ENCODE measurements at regions not wholly inside any gene's neighbourhood (a gene's known extent, or its start where the extent isn't known, plus 50 kb on each side); places are given as distances from the start of the nearest gene placed in this dataset.

- no peak for DNase-seq
Observed at GRCh38 chrX:124524852-124525251, 178.5 kb downstream of the SH2D1A start.

DNA sequence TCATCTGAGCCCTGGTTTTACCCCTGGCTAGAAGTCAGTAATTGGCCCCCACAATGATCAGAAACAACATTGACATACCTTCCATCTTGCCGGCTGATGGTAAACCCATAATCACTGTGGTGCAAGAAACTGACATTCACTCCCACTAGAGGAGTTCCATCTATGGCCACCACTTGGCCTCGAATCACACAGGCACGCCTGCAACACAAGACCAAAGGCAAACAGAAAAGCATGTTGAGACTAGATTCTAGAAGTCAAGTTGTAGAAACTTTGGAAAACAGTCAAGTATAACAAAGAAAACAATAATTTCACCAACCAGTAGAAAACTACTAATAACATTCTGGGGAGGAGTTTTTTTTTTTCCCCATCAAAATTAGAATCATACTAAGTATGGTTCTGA lies 183.4 kb downstream of the SH2D1A start:
- no peak for DNase-seq

DNA sequence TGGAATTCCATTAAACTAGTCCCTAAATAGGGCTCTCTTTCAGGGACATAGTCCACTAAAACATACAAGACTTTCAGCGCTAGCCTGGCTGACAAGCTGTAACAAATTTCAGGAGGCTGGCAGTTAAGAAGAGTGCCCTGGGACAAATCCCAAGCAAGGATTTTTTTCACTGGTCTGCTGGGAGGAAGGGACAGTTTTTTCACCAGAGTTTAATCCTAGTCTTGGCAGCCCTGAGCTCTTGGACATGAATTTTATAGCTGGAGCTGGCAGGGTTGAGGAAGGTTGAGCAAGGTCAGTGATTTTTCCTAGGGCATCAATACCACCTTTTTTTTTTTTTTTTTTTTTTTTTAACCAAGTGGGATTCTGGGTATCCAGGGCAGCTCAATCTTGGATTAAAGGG lies 184.4 kb downstream of the SH2D1A start:
- DNase-seq: no peak

- no peak for DNase-seq
Observed at GRCh38 chrX:124534536-124534935, 188.2 kb downstream of the SH2D1A start.

- DNase-seq: no peak
Observed at GRCh38 chrX:124540474-124540873, 194.1 kb downstream of the SH2D1A start.

- DNase-seq: no peak
Observed at GRCh38 chrX:124548571-124548970, 202.2 kb downstream of the SH2D1A start.

DNA sequence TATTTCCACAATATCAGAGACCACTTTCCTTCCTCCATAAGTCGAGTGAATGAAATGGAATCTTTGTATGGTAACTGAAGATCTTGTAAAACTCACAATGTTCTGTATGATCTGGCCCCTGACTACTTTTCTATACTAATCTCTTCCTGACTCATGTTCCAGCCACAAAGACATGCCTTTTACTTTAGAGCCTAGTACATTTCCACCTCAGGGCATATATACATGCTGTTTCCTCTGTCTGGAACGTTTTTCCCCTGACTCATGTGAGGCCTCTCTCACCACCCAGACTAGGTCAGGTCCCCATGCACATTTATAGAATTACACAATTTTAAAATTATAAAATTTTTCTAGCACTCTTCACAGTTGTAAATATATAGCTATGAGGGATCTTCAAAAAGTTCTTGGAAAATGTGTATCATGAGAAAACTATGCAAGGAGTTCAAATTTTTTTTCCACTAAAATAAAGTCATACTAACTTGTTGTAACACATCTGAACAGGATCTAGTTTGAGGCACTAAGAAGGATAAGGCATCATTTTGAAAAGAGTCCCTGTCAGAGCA lies 208.8 kb downstream of the SH2D1A start:
- no peak for DNase-seq

DNA sequence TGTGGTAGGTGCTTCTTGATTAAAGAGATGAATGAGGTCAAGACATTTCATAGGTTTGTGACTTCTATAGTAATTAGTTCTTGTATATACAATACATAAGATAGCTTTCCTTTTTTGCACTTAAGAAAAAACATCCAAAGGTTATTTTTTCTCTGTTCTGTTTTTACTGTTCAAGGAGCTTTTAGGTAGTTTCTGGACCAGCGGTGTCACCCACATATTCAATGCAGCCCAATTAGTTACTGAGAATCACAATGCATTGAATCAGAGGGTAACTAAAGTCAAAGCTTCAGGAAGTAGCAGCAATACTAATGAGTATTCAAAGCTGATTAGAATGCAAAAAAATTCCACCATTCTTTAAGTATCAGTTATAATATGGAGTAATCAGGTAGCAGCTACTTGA lies 211.6 kb downstream of the SH2D1A start:
- DNase-seq: no peak

- DNase-seq: no peak
Observed at GRCh38 chrX:124573468-124573867, 227.1 kb downstream of the SH2D1A start.

DNA sequence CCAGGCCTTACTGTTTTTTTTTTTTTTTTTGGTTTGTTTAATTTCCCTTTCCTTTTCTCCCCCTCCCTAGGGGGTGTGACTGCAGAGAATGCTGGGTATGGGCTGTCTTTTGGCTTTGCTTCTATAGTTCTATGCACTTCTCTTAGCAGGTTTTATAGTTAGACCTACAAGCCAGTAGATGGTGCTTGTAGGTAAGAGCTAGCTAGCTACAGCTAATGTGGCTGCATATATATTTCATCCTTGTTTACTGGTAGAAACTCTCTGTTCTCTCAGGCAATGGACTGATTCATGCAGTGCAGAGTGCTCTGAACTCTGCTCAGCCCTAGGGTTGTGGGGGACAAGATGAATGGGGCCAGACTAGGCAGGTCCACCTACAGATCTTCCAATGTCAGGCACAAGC lies 246.4 kb downstream of the SH2D1A start:
- DNase-seq: no peak

GRCh38 chrX:124594017-124594651 lies 247.8 kb downstream of the SH2D1A start:
- DNase-seq: no peak

DNA sequence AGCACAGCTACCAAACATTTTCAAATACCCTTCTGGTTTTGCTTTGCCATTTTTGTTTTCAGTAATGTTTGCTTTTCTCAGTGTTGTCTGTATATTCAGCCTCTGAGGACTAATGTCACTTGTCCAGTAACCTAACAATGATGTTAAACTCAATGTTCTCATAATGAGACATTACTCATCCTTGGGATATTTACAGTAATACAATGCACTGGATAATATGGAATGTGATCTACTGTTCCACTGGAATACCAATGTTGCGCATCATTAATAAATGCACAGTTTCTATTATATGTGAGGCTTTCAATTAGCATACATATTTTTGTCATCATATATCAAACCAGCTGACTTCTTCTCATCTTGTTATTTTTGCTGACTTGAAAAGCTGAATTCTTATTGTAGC lies 259.1 kb downstream of the SH2D1A start:
- DNase-seq: no peak

- DNase-seq: no peak
Observed at GRCh38 chrX:124606724-124607123, 260.4 kb downstream of the SH2D1A start.

GRCh38 chrX:124619710-124620109 lies 273.3 kb downstream of the SH2D1A start:
- DNase-seq: no peak

DNA sequence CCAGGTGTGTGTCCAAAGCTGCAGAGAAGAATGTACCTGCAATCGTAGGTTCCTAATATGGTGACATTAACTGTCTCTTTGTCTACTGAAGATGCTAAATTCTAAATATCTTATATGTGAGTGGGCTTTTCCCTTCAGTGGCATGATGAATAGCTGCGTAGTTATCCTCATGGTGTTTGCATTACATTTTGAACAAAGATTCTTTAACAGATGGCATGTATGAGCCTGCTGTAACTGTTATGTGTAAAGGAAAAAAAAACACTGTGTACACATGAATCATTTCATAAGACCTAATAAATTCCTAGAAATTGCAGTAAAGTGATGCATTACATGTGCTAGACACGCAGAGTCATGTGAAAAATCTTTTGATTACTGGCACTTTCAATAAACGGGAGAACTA lies 288.0 kb downstream of the SH2D1A start:
- no peak for DNase-seq

DNA sequence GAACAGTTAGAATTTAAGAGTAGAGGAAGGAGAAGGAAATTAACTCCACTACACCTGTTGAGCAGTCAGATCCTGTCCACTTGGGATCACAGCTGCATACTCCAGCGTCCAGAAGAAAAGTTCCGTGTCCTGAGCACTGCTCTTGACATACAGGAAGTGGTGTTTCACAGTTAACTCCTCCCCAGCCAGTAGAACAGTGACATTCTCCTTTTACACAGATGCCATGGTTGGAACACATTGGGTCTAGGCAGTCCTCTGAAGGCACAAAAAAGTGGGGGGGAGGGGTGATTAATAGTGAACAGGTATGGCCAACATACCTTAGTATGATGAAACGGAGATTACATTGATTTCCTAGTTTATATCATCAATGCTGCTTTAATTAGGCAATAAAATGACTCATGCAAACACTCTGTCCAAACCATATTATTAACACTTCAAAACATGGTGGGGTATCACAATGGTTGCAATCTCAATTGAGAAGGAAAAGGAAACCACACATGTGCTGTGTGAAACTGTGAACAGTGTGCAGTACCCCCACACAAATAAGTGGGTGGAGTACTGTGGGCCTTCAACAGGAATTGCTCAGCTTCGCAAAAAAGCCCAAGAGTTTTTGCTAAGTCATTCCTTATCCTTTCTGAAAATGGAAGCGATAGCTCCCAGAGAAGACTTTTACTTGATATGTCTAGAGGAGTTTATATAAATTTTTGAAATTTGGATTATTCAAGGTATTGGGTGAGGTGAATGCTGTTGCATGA lies 295.6 kb downstream of the SH2D1A start:
- DNase-seq: no peak

DNA sequence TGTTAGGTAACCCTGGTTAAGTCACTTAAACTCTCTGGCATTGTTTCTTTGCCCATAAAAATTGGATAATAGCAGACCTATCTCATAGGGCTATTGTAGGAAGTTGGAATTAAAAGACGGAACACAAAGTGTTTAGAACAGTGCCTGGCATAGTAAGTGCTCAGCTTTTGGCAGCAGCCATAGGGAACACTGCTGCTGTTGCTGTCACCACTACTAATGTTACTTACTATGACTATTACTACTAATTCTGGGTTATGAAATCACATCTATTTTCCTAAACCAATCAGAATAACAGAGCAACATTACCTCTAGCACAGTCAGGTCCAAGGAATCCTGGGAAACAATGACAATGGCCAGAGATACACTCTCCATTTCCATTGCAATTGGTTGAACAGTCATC lies 300.0 kb downstream of the SH2D1A start:
- DNase-seq: no peak

- no peak for DNase-seq
Observed at GRCh38 chrX:124651031-124651430, 304.7 kb downstream of the SH2D1A start.

GRCh38 chrX:124665621-124666400 lies 319.4 kb downstream of the SH2D1A start:
- no peak for DNase-seq

DNA sequence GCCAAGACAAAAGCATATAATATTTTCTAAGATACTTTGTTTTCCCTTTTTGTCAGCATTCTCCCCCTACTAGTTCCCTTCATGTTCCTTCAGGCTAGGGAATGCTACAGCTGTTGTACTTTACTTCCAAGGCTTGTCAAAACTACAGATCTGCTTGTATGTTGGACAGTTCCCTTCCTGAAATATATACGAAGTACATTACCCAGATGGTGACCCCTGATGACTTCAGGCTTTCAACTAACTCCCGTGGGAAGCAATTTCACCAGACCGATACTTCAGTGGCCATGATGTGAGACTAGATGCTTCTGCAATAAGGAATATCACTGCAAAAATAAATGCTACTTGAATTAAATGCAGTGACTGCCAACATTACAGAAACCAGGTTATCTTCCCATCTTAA lies 332.8 kb downstream of the SH2D1A start:
- no peak for DNase-seq

DNA sequence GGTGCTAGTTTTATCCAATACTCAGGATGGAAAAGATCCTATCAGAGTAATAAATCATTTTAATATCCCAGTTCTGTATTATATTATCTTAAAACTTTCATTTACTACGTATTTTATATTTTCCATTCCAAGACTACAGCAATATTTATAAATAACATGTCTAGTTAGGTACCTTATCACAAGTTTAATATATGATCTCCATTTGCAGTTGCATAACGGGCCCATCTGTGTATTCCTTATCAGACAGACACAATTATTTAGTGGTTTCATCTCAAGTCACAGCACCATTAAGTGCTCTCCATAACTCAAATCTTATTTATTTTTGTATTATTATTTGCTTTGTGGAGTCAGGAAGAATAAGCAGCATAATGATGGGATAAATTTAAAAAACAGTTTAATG lies 333.9 kb downstream of the SH2D1A start:
- no peak for DNase-seq

GRCh38 chrX:124690495-124690894 lies 344.1 kb downstream of the SH2D1A start:
- no peak for DNase-seq

DNA sequence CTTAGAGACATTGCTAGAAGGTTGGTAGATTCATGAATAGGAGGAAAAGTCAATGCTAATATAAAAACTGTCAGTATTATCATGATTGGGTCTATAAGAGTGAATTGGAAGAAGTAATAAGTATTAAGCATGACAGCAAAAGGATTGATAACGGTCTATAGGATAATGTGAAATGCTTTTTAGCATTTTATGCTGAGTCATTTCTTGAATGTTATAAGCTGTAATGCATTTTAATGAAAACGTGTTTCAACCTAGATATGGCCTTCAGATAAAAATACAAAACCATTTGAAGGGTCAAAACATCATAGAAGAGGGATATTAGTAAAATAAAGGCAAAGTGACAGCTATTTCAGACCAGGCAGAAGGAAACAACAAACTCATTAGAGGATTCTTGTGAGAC lies 353.5 kb downstream of the SH2D1A start:
- DNase-seq: no peak
